Fibroblast of lung (primary cell): ENCODE measurements at regions not wholly inside any gene's neighbourhood (a gene's known extent, or its start where the extent isn't known, plus 50 kb on each side); places are given as distances from the start of the nearest gene placed in this dataset.
A peak's percentile ranks its signal among the peaks of the same experiment; 100 is the strongest.
"Not testable (repeated sequence)": the region's sequence is repeated elsewhere in the genome, so short reads cannot be mapped to it uniquely, and the experiment has no call there.

ENCODE experiments used
- DNase-seq, 2 donors: peaks; one replicate each; pipeline versions ENCODE4 v3.0.0 to v3.0.0-alpha.2; 2010; ENCODE audit warnings: low read depth in 2 of 2
- H2AFZ ChIP-seq: 2 replicates; pipeline ENCODE4 v1.5.1; 2012; ENCODE audit warnings: low read length, control low read depth, inconsistent platforms
- H3K27ac ChIP-seq: 2 replicates; pipeline ENCODE4 v1.5.1; 2011; ENCODE audit warnings: low read length, control low read depth; ENCODE audit not compliant: insufficient read depth
- H3K27me3 ChIP-seq: 2 replicates; pipeline ENCODE4 v1.5.1; 2011; ENCODE audit warnings: mild to moderate bottlenecking, low read length; ENCODE audit not compliant: control insufficient read depth, insufficient read depth
- H3K36me3 ChIP-seq: 2 replicates; pipeline ENCODE4 v1.5.1; 2011; ENCODE audit warnings: low read length; ENCODE audit not compliant: control insufficient read depth, insufficient read depth
- H3K4me1 ChIP-seq: 2 replicates; pipeline ENCODE4 v1.5.1; 2011; ENCODE audit warnings: low read length; ENCODE audit not compliant: control insufficient read depth, insufficient read depth; ENCODE audit errors: extremely low read depth
- H3K4me2 ChIP-seq: 2 replicates; pipeline ENCODE4 v1.5.1; 2011; ENCODE audit warnings: low read length, control low read depth; ENCODE audit not compliant: insufficient read depth; ENCODE audit errors: extremely low read depth
- H3K4me3 ChIP-seq, 4 experiments: fragments of 200-600 bp in 1 of 4; sonication (generic) in 1 of 4; replicated peaks in 1 of 4; 2 replicates each; pipeline ENCODE4 v1.5.1; 2011 to 2016; ENCODE audit warnings: low read length in 4 of 4, low read depth in 3 of 4, mild to moderate bottlenecking in 3 of 4, control low read depth in 2 of 4, inconsistent platforms in 1 of 4, mixed read lengths in 1 of 4; ENCODE audit not compliant: insufficient read depth in 1 of 4; ENCODE audit errors: control extremely low read depth in 1 of 4
- H3K79me2 ChIP-seq: 2 replicates; pipeline ENCODE4 v1.5.1; 2012; ENCODE audit warnings: mild to moderate bottlenecking, low read length, inconsistent platforms; ENCODE audit not compliant: control insufficient read depth, insufficient read depth
- H3K9ac ChIP-seq: 2 replicates; pipeline ENCODE4 v1.5.1; 2011; ENCODE audit warnings: mild to moderate bottlenecking, low read length, control low read depth; ENCODE audit not compliant: insufficient read depth
- H3K9me3 ChIP-seq: 2 replicates; pipeline ENCODE4 v1.5.1; 2012; ENCODE audit warnings: low read depth, low read length; ENCODE audit not compliant: control insufficient read depth, insufficient read depth
- H4K20me1 ChIP-seq: 2 replicates; pipeline ENCODE4 v1.5.1; 2011; ENCODE audit warnings: low read length; ENCODE audit not compliant: control insufficient read depth, insufficient read depth; ENCODE audit errors: extremely low read depth

DNA sequence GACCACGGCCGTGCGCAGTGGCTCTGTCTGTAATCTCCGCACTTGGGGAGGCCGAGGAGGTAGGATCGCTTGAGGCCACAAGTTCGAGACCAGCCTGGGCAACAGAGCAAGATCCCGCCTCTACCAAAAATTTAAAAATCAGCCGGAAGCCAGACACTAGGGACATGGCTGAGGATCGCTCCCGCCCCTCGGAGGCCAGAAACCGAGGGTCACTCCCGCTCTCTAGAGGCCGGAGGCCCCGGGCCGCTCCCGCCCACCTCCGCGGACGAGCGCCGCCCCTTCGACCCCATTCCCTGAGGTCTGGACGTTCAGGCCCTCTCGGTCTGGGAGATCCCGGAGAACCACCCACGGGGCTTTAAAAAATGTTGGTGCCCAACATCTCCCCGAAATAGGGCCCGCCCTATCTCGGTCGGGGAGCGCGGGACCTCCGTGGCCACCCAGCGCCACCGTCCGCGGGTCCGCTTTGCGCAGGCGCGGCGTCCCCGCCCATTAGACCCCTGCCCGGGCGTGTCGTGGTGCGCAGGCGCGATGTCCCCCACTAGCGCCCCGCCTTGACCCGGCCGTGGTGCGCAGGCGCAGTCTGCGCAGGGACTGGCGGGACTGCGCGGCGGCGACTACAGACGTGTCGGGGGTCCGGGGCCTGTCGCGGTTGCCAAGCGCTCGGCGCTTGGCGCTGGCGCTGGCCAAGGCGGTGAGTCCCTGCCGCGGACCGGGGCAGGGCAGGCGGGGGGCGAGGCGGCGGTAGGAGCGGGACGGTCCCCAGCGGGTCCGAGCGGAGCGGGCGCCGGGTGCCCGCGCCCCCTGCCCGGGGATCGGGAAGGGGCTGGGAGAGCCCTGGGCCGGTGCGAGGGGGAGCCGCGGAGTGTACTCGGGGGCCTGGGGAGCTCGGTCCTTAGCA is 63.1 kb upstream of the MUC20 start:
- peak overlapping the region; percentile 44 for H3K4me2 ChIP-seq
- peak overlapping the region; percentile 44 for H2AFZ ChIP-seq
- peak; percentile 62 to 77 for DNase-seq
- not testable (repeated sequence) for H3K27me3 ChIP-seq, H3K4me1 ChIP-seq, H3K79me2 ChIP-seq, H3K27ac ChIP-seq, H3K36me3 ChIP-seq, H4K20me1 ChIP-seq, H3K9me3 ChIP-seq
- H3K4me3 ChIP-seq = peak overlapping the region; percentile 42 to 70 (median 52)
- H3K9ac ChIP-seq = peak overlapping the region; percentile 59

DNA sequence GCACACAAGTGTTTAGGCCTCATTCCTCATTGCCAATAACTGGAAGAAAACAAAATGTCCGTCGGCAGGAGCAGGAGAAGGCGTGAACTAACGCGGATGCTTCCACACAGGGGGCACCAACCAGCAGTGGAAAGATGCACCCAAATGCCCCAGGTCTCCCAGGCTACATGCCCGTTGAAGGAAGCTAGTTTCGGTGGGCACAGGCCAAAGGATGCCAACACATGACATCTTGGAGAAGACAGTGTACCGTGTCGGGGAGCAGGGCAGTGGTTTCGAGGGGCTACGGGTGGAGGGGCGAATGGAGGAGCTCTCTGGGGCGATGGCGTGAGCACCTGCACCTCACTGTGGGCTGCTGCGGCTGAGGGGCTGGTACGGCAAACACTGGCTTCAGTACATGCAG is 64.7 kb upstream of the MUC20 start:
- H3K27me3 ChIP-seq, H3K9ac ChIP-seq, H3K4me1 ChIP-seq, H3K4me2 ChIP-seq, H3K79me2 ChIP-seq, H4K20me1 ChIP-seq, H3K9me3 ChIP-seq, H2AFZ ChIP-seq, DNase-seq, H3K27ac ChIP-seq, H3K4me3 ChIP-seq, H3K36me3 ChIP-seq: not testable (repeated sequence)

DNA sequence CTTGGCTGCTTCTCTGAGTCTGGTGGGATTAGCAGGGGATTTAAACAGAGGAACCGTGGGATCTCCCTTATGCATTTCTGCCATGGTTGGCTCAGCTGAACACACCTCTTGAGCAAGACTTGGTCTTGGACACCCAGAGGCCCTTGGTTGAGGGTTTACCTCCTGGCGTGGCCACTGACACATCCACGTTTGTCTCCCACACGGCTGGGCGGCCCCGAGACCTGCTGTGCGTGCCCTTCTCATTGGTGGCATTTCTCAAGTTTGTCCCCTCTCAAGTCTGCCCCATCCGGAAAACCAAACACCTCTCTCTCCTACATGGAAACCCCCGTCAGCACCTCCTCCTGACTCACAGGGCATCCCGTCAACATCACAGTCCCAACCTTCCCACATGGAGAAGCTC is 66.0 kb upstream of the MUC20 start:
- H3K4me3 ChIP-seq, H3K4me1 ChIP-seq, H3K9me3 ChIP-seq, H3K27me3 ChIP-seq, H3K79me2 ChIP-seq, H3K36me3 ChIP-seq, H4K20me1 ChIP-seq, H3K9ac ChIP-seq, DNase-seq, H2AFZ ChIP-seq, H3K27ac ChIP-seq, H3K4me2 ChIP-seq: not testable (repeated sequence)

DNA sequence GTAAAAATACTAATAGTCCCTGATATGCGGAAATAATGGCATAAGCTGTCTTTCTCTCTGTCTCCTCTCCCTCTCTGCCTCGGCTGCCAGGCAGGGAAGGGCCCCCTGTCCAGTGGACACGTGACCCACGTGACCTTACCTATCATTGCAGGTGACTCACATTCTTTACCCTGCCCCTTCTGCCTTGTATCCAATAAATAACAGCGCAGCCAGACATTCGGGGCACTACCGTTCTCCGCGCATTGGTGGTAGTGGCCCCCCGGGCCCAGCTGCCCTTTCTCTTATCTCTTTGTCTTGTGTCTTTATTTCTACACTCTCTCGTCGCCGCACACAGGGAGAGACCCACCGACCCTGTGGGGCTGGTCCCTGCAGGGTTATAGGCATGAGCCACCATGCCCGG is 66.6 kb upstream of the MUC20 start:
- not testable (repeated sequence) for H3K27ac ChIP-seq, H3K4me1 ChIP-seq, H2AFZ ChIP-seq, H3K36me3 ChIP-seq, DNase-seq, H4K20me1 ChIP-seq, H3K27me3 ChIP-seq, H3K79me2 ChIP-seq, H3K4me2 ChIP-seq, H3K9me3 ChIP-seq, H3K4me3 ChIP-seq, H3K9ac ChIP-seq

DNA sequence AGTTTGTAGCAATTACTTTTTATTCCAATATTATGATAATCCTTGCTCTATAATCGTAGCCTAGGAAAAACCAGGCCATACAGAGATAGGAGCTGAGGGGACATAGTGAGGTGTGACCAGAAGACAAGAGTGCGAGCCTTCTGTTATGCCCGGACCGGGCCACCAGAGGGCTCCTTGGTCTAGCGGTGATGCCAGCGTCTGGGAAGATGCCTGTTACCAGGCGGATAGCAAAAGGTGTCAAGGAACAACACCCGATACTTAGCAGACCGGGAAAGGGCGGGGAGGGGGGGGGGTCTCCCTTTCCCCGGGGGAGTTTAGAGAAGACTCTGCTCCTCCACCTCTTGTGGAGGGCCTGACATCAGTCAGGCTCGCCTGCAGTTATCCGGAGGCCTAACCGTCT is 67.1 kb upstream of the MUC20 start:
- not testable (repeated sequence) for H3K4me3 ChIP-seq

DNA sequence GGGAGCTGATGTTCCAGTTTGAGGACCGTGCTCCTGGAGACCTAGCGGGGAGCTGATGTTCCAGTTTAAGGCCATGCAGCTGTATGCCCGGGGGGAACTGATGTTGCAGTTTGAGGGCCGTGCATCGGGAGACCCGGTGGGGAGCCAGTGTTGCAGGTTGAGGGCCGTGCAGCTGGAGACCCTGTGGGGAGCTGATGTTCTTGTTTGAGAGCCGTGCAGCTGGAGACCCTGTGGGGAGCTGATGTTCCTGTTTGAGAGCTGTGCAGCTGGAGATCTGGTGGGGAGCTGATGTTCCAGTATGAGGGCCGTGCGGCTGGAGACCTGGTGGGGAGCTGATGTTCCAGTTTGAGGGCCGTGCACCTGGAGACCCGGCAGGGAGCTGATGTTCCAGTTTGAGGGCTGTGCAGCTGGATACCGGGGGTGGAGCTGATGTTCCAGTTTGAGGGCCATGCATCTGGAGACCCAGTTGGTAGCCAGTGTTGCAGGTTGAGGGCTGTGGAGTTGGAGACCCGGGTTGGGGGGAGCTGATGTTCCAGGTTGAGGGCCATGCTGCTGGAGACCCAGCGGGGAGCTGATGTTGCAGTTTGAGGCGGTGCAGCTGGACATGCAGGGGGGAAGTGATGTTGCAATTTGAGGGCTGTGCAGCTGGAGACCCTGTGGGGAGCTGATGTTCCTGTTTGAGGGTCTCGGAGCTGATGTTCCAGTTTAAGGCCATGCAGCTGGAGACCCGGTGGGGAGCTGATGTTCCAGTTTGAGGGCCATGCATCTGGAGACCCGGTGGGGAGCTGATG is 64.4 kb upstream of the APOD start:
- H3K27me3 ChIP-seq, H3K4me1 ChIP-seq, H3K4me2 ChIP-seq, H3K79me2 ChIP-seq, H2AFZ ChIP-seq, DNase-seq, H3K27ac ChIP-seq, H3K4me3 ChIP-seq, H3K9ac ChIP-seq, H3K36me3 ChIP-seq, H4K20me1 ChIP-seq, H3K9me3 ChIP-seq: not testable (repeated sequence)

More for the DNA sequence above, 67.1 kb upstream of the MUC20 start:
- H2AFZ ChIP-seq, H3K9me3 ChIP-seq, H3K9ac ChIP-seq, H3K4me1 ChIP-seq, H3K27me3 ChIP-seq, H3K27ac ChIP-seq, H3K79me2 ChIP-seq, H4K20me1 ChIP-seq, H3K4me2 ChIP-seq, H3K36me3 ChIP-seq: not testable (repeated sequence)
- peak; percentile 29 to 61 for DNase-seq
